GM19351 (cell line): ENCODE measurements at regions not wholly inside any gene's neighbourhood (a gene's known extent, or its start where the extent isn't known, plus 50 kb on each side); places are given as distances from the start of the nearest gene placed in this dataset.

ENCODE experiments used
- ATAC-seq: cut with Tn5 transposase; IDR thresholded peaks from one replicate; pipeline ENCODE4 v1.9.1; 2021; ENCODE audit warnings: mild to moderate bottlenecking, moderate library complexity; ENCODE audit not compliant: unreplicated experiment

GRCh38 chr6:166754218-166755030 lies 127.4 kb upstream of the RPS6KA2 start:
- no peak for ATAC-seq

- no peak for ATAC-seq
These were observed 126.1 kb upstream of the RPS6KA2 start for GRCh38 chr6:166752928-166753721.

- ATAC-seq = peak; percentile 94
These were observed 125.0 kb upstream of the RPS6KA2 start for GRCh38 chr6:166752097-166752496.

GRCh38 chr6:166751051-166751595 lies 124.1 kb upstream of the RPS6KA2 start:
- ATAC-seq = peak; percentile 59

GRCh38 chr6:166750108-166750793 lies 123.2 kb upstream of the RPS6KA2 start:
- ATAC-seq = no peak

- no peak for ATAC-seq
These were observed 122.6 kb upstream of the RPS6KA2 start for GRCh38 chr6:166749666-166750065.

GRCh38 chr6:166747644-166748595 lies 120.9 kb upstream of the RPS6KA2 start:
- ATAC-seq = no peak

- ATAC-seq = no peak
These were observed 119.0 kb upstream of the RPS6KA2 start for GRCh38 chr6:166745801-166746668.

- ATAC-seq = no peak
These were observed 117.4 kb upstream of the RPS6KA2 start for GRCh38 chr6:166744223-166745134.

GRCh38 chr6:166743406-166744222 lies 116.6 kb upstream of the RPS6KA2 start:
- ATAC-seq = no peak

GRCh38 chr6:166742981-166743380 lies 115.9 kb upstream of the RPS6KA2 start:
- no peak for ATAC-seq

- ATAC-seq = no peak
These were observed 112.9 kb upstream of the RPS6KA2 start for GRCh38 chr6:166739976-166740318.

- ATAC-seq = no peak
These were observed 112.3 kb upstream of the RPS6KA2 start for GRCh38 chr6:166739117-166739975.

GRCh38 chr6:166738386-166739116 lies 111.5 kb upstream of the RPS6KA2 start:
- ATAC-seq = no peak

- no peak for ATAC-seq
These were observed 110.2 kb upstream of the RPS6KA2 start for GRCh38 chr6:166737261-166737660.

GRCh38 chr6:166736634-166737033 lies 109.6 kb upstream of the RPS6KA2 start:
- no peak for ATAC-seq
